H1 (cell line): ENCODE measurements at regions not wholly inside any gene's neighbourhood (a gene's known extent, or its start where the extent isn't known, plus 50 kb on each side); places are given as distances from the start of the nearest gene placed in this dataset.

Source experiments
- CHD2 ChIP-seq: IDR thresholded peaks from 2 replicates; pipeline ENCODE4 v1.6.1; 2012; ENCODE audit warnings: low read length, improper control_type of control experiment
- TF ChIP-seq, protein P1 (sequence below), 3 experiments: IDR thresholded peaks; 1 replicate in 2 of 3; 2 replicates in 1 of 3; pipeline versions ENCODE4 v1.5.1 to v1.6.1; 2011; ENCODE audit warnings: low read length in 3 of 3, mild to moderate bottlenecking in 3 of 3, inconsistent platforms in 2 of 3, low read depth in 1 of 3, moderate library complexity in 1 of 3; ENCODE audit not compliant: insufficient read depth in 1 of 3; ENCODE audit errors: control extremely low read depth in 1 of 3

DNA sequence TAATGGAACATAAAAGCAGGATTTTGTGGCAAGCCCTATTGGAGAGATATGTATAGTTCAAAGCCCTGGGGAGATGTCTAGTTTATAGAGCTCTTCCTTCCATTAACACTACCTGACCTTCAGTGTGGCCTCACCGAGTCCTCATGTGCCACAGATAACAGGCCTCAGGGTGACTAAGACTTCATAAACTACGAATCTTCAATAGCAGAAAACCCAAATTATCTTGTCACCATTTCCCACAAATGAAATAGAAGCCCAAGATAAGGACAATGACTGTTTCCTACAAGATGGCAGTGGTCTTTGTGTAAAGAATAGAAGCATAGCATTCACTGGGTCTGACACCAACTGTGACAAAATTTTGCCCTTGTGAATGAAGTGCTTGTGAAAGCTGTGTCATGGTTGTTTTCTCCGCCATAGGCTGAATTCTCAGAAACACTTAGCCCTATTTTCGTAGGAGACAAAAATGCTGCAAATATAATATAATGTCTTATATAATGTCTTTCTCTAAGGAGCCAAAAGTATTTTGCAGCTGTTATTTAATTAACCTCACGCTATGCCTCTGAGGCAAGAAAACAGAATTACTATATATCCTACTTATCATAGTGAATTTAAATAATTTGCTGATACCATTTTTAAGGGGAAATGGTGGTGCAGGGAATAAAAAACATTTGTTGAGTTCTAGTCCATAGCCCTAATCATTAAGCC, 136.7 kb upstream of the CWC22 start:
- TF ChIP-seq, protein P1, sequence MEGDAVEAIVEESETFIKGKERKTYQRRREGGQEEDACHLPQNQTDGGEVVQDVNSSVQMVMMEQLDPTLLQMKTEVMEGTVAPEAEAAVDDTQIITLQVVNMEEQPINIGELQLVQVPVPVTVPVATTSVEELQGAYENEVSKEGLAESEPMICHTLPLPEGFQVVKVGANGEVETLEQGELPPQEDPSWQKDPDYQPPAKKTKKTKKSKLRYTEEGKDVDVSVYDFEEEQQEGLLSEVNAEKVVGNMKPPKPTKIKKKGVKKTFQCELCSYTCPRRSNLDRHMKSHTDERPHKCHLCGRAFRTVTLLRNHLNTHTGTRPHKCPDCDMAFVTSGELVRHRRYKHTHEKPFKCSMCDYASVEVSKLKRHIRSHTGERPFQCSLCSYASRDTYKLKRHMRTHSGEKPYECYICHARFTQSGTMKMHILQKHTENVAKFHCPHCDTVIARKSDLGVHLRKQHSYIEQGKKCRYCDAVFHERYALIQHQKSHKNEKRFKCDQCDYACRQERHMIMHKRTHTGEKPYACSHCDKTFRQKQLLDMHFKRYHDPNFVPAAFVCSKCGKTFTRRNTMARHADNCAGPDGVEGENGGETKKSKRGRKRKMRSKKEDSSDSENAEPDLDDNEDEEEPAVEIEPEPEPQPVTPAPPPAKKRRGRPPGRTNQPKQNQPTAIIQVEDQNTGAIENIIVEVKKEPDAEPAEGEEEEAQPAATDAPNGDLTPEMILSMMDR (IDR thresholded peaks at IDR 0.05; ENCODE audit: control extremely low read depth in 1 of 3, insufficient read depth in 1 of 3, low read depth in 1 of 3, low read length in 3 of 3): no peak
- no peak for TF ChIP-seq CHD2
